Lower leg skin (tissue), 4 donors: ENCODE measurements at regions not wholly inside any gene's neighbourhood (a gene's known extent, or its start where the extent isn't known, plus 50 kb on each side); places are given as distances from the start of the nearest gene placed in this dataset.

ENCODE experiments used
- DNase-seq, 2 donors: peaks; one replicate each; pipeline ENCODE4 v3.0.0-alpha.2; 2019; ENCODE audit warnings: low spot score in 2 of 2
- H3K4me3 ChIP-seq: fragments of 200-600 bp; sonication (generic); 2 replicates; pipeline ENCODE4 v1.5.1; 2017; ENCODE audit warnings: mild to moderate bottlenecking, low read depth; ENCODE audit not compliant: poor library complexity, severe bottlenecking
- POLR2A ChIP-seq, 2 donors: fragments of 450-650 bp; IDR thresholded peaks; one replicate each; pipeline ENCODE4 v1.6.1; 2016 to 2017; ENCODE audit warnings: antibody characterized with exemption in 2 of 2, mild to moderate bottlenecking in 1 of 2, moderate library complexity in 1 of 2
- WGBS, 2 donors: methylation state at CpG; one replicate each; pipeline ENCODE4 v1.1.5; 2018; 5-methylcytosine and 5-hydroxymethylcytosine counted together
- intact Hi-C: fragments of 100-400 bp; cut with DNase I; formaldehyde crosslinking; loops from one replicate; pipeline ENCODE4 v1.15.0; 2023; ENCODE audit warnings: low total_unique reads
- TF ChIP-seq, protein P1 (sequence below), 3 donors: fragments of 450-650 bp; IDR thresholded peaks; one replicate each; pipeline ENCODE4 v1.5.1; 2016; ENCODE audit warnings: antibody characterized with exemption in 3 of 3, mild to moderate bottlenecking in 3 of 3, moderate library complexity in 2 of 3

GRCh38 chr13:107271227-107271626, 703.3 kb upstream of the ARGLU1 start:
- DNase-seq = no peak
- no peak for TF ChIP-seq POLR2A (IDR thresholded peaks at IDR 0.05)
- TF ChIP-seq, protein P1, sequence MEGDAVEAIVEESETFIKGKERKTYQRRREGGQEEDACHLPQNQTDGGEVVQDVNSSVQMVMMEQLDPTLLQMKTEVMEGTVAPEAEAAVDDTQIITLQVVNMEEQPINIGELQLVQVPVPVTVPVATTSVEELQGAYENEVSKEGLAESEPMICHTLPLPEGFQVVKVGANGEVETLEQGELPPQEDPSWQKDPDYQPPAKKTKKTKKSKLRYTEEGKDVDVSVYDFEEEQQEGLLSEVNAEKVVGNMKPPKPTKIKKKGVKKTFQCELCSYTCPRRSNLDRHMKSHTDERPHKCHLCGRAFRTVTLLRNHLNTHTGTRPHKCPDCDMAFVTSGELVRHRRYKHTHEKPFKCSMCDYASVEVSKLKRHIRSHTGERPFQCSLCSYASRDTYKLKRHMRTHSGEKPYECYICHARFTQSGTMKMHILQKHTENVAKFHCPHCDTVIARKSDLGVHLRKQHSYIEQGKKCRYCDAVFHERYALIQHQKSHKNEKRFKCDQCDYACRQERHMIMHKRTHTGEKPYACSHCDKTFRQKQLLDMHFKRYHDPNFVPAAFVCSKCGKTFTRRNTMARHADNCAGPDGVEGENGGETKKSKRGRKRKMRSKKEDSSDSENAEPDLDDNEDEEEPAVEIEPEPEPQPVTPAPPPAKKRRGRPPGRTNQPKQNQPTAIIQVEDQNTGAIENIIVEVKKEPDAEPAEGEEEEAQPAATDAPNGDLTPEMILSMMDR (IDR thresholded peaks at IDR 0.05) = no peak
- no peak overlapping the region for H3K4me3 ChIP-seq
- intact Hi-C loops = no loop called here
- WGBS, 2 donors = 20 to 24% methylated on average over 2 of the region's 2 CpGs

DNA sequence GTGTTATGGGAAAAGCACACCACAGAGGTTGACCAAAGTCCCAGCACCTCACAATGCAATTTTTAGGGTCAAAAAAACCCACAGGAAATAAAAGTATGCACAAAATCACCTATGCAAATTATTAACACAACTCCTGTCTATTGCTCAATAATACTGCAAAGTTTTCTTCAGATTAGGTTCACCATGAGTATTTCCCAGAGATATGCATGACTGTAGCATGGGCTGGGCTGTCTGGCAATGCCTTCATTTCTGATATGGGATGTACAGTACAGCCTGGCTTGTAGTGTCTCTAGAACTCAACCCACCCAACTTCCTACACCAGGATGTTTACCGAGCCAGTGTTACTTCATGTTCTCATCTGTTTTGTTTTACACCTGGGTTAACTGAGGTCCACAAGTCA, 698.7 kb upstream of the ARGLU1 start:
- DNase-seq = no peak
- no peak overlapping the region for H3K4me3 ChIP-seq
- intact Hi-C loops = no loop called here
- WGBS, 2 donors = 94 to 100% methylated on average over 1 of the region's 1 CpG
- TF ChIP-seq POLR2A (IDR thresholded peaks at IDR 0.05) = no peak
- TF ChIP-seq, protein P1 (IDR thresholded peaks at IDR 0.05) = no peak

DNA sequence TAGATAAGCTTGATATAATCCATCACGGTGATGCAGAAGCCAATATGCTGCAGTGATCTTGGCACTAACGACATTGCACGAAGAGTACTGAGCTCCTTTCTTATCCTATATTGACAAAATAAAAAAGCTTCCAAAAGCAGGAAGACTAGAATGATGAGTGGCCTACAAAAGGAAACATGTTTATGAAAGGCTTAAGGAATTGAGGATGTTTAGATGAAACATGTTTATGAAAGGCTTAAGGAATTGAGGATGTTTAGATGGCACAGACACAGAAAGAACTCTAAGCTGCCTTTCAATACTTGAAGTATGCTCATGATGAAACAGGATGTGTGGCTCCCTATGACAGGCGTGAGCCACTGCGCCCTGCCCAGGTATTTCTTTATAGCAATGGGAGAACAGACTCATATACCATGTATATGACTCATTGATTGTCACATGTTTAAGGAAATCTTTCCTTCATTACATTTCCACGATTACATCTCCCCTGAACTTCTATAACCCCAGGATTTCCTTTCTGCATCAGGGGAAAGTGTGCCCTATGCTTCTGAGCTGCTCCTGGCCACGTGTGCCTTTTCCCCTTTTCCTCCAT, 690.8 kb upstream of the ARGLU1 start:
- WGBS, 2 donors = 64 to 70% methylated on average over 7 of the region's 7 CpGs
- no peak for DNase-seq
- TF ChIP-seq, protein P1 (IDR thresholded peaks at IDR 0.05) = no peak
- no peak for TF ChIP-seq POLR2A (IDR thresholded peaks at IDR 0.05)
- intact Hi-C loops = no loop called here
- H3K4me3 ChIP-seq = no peak overlapping the region

DNA sequence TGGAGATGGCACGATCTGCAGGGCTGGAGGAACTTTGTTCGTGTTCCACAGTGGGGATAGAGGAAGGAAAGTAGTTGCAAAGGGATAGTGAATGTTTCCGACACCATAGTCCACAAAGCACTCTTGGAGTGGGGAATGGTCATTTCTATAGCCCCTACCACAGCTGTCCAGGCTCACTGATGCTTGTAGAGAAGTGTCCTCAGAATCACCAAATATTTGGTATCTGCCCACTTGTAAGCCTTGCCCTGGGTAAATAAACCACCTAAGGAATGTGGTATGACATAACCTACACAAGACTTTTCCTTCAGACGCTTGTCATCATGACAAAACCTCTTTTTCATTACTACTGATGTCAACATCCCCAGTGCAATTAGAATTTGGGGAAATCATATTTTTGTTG, 686.5 kb upstream of the ARGLU1 start:
- H3K4me3 ChIP-seq = no peak overlapping the region
- WGBS, 2 donors = 90 to 91% methylated on average over 4 of the region's 4 CpGs
- TF ChIP-seq POLR2A (IDR thresholded peaks at IDR 0.05) = no peak
- TF ChIP-seq, protein P1 (IDR thresholded peaks at IDR 0.05) = no peak
- DNase-seq = no peak
- intact Hi-C loops = no loop called here

DNA sequence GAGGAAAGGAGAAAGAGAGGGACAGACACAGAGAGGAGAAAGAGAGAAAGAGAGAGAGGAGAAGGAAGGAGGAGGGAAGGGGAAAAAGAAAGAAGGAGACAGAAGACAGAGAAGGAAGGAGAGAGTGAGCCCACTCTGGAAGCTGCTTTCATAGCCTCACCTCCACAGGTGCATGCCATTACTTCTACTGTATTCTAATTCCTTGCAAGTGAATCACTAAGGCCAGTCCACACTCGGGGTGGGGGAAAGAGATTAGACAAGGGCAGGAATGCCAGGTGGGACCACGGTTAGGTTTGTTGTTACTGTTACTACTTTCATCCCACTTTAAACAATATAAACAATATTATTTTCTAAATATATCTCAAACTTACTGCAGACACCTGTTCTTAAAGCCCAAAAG, 684.5 kb upstream of the ARGLU1 start:
- 64 to 70% methylated on average over 2 of the region's 2 CpGs for WGBS, 2 donors
- H3K4me3 ChIP-seq = no peak overlapping the region
- intact Hi-C loops = no loop called here
- TF ChIP-seq, protein P1 (IDR thresholded peaks at IDR 0.05) = no peak
- TF ChIP-seq POLR2A (IDR thresholded peaks at IDR 0.05) = no peak
- no peak for DNase-seq

DNA sequence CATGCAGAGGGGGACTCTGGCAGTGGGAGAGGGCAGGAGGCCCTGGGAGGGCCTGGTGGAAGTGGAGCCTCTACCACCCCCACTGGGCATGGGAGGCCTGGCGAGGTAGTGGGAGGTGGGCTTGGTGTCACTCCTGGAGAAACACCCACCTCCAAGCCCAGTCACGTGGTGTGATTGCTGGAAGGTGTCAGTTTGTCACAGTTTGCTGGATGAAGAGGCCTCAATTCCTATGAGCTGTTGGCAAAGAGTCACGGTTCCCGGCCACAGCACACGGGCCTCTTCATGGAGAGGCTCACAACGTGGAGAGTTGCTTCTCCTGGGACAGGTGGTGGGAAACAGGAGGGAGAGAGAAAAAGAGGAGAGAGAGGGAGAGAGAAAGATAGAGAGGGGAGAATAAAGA, 684.1 kb upstream of the ARGLU1 start:
- intact Hi-C loops = no loop called here
- no peak for TF ChIP-seq POLR2A (IDR thresholded peaks at IDR 0.05)
- H3K4me3 ChIP-seq = no peak overlapping the region
- 55 to 71% methylated on average over 6 of the region's 6 CpGs for WGBS, 2 donors
- no peak for DNase-seq
